Prostate gland (tissue), 2 donors: ENCODE measurements at regions not wholly inside any gene's neighbourhood (a gene's known extent, or its start where the extent isn't known, plus 50 kb on each side); places are given as distances from the start of the nearest gene placed in this dataset.

Source experiments
- POLR2A ChIP-seq: fragments of 450-650 bp; IDR thresholded peaks from one replicate; pipeline ENCODE4 v1.6.1; 2016; ENCODE audit warnings: antibody characterized with exemption, mild to moderate bottlenecking
- POLR2AphosphoS5 ChIP-seq: sonication (generic); formaldehyde crosslinking; IDR thresholded peaks from one replicate; pipeline ENCODE4 v1.6.1; 2017; ENCODE audit warnings: antibody characterized with exemption
- TF ChIP-seq, protein P1 (sequence below), 4 experiments: fragments of 200-600 bp in 2 of 4; fragments of 450-650 bp in 2 of 4; sonication (generic) in 2 of 4; IDR thresholded peaks; 1 replicate in 3 of 4; 2 replicates in 1 of 4; pipeline ENCODE4 v1.5.1; 2016 to 2019; ENCODE audit warnings: antibody characterized with exemption in 4 of 4, mild to moderate bottlenecking in 2 of 4, moderate library complexity in 2 of 4

- TF ChIP-seq, protein P1, sequence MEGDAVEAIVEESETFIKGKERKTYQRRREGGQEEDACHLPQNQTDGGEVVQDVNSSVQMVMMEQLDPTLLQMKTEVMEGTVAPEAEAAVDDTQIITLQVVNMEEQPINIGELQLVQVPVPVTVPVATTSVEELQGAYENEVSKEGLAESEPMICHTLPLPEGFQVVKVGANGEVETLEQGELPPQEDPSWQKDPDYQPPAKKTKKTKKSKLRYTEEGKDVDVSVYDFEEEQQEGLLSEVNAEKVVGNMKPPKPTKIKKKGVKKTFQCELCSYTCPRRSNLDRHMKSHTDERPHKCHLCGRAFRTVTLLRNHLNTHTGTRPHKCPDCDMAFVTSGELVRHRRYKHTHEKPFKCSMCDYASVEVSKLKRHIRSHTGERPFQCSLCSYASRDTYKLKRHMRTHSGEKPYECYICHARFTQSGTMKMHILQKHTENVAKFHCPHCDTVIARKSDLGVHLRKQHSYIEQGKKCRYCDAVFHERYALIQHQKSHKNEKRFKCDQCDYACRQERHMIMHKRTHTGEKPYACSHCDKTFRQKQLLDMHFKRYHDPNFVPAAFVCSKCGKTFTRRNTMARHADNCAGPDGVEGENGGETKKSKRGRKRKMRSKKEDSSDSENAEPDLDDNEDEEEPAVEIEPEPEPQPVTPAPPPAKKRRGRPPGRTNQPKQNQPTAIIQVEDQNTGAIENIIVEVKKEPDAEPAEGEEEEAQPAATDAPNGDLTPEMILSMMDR (IDR thresholded peaks at IDR 0.05) = no peak
- TF ChIP-seq POLR2AphosphoS5 (no peak), POLR2A (no peak)
Observed at GRCh38 chr4:173855015-173855414, 325.0 kb upstream of the HAND2 start.
